ENCODE measurements at regions not wholly inside any gene's neighbourhood (a gene's known extent, or its start where the extent isn't known, plus 50 kb on each side); places are given as distances from the start of the nearest gene placed in this dataset.

DNA sequence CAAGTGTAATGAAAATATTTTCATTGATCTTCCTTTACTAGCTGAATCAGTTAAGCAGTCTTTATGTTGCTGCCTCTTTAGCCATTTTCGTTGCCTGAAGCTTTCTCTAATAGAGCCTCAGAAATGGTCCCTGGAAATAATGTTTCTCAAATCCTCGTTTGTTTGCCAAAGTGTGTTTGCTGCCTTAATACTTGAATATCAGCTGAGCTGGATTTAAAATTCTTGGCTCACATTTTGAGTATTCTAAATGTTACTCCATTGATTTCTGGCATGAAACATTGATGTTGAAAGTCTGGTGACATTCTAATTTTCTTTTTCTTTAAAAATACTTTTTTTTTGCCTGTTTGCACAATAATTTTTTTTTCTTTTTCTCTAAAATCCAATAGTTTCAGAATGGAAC lies 84.6 kb upstream of the SERBP1 start:
- no peak for DNase-seq (ENCODE audit: low spot score)
- Mint-ChIP-seq H3K36me3 (ENCODE audit: low read depth) (no peaks in the 10 kb centered on the region), H3K27me3 (ENCODE audit: insufficient read depth) (peaks cover 6% of the 10 kb centered on the region), H3K4me3 (no peak overlapping the region), H3K9me3 (peaks cover 10% of the 10 kb centered on the region), H3K27ac (no peak overlapping the region), H3K4me1 (ENCODE audit: low read depth) (no peaks in the 10 kb centered on the region)
- intact Hi-C loops (cut with micrococcal nuclease), result loop anchor here (5.0 kb wide), 1 partner anchor 1277 kb away; no protein-coding TSS in a partner anchor

DNA sequence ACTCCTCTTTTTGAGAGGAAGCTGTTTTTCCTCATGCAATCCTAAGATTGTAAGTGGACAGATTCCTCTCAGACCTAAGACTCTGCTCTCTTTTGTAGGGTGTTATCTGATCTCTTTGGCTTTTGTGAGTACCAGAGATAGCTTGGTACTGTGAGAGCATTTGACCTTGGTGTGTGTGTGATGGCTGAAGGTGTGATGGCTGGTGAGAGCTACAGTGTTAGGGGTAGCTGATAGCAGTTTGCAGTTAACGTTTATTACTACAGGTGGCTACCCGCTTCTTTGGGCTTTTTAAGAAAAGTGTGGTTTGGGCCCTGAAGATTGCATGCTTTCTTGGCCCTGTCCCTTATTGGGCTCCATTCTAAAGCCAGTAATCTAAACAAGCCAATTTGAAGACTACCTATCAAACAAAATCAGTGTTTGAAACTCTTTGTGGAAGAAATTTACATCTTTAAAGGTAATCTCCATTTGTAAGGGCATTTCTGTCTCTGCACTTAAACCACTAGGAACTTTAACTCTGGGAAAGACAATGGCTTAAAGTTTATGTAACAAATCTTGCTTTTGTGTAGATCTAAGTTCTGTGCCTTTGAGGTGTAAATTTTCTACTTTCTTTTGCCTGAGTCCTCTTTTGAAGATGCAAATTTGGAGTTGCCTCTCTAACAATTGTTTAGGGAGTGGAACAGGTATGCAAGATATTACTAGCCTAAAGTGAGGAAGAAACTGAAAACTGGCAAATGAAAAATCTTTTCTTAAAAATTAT lies 85.3 kb upstream of the SERBP1 start:
- no peak for DNase-seq (ENCODE audit: low spot score)
- Mint-ChIP-seq H3K36me3 (ENCODE audit: low read depth) (no peaks in the 10 kb centered on the region), H3K27ac (no peak overlapping the region), H3K4me1 (ENCODE audit: low read depth) (no peaks in the 10 kb centered on the region), H3K27me3 (ENCODE audit: insufficient read depth) (peaks cover 6% of the 10 kb centered on the region), H3K4me3 (no peak overlapping the region), H3K9me3 (peaks cover 10% of the 10 kb centered on the region)
- intact Hi-C loops (cut with micrococcal nuclease), result loop anchor here (5.0 kb wide), 1 partner anchor 1278 kb away; no protein-coding TSS in a partner anchor

GRCh38 chr1:67517046-67517445 lies 86.8 kb upstream of the SERBP1 start:
- Mint-ChIP-seq H3K9me3 (peaks cover 10% of the 10 kb centered on the region), H3K36me3 (ENCODE audit: low read depth) (no peaks in the 10 kb centered on the region), H3K4me1 (ENCODE audit: low read depth) (no peaks in the 10 kb centered on the region), H3K4me3 (no peak overlapping the region), H3K27me3 (ENCODE audit: insufficient read depth) (peaks cover 7% of the 10 kb centered on the region), H3K27ac (no peak overlapping the region)
- intact Hi-C loops (cut with micrococcal nuclease), result loop anchor here (5.0 kb wide), 1 partner anchor 1280 kb away; no protein-coding TSS in a partner anchor
- no peak for DNase-seq (ENCODE audit: low spot score)

- Mint-ChIP-seq H3K9me3 (no peaks in the 10 kb centered on the region), H3K4me3 (no peak overlapping the region), H3K27me3 (ENCODE audit: insufficient read depth) (peaks cover 13% of the 10 kb centered on the region), H3K36me3 (ENCODE audit: low read depth) (no peaks in the 10 kb centered on the region), H3K4me1 (ENCODE audit: low read depth) (no peaks in the 10 kb centered on the region), H3K27ac (no peak overlapping the region)
- DNase-seq (ENCODE audit: low spot score), result no peak
- intact Hi-C loops (cut with micrococcal nuclease), result no loop called here
Observed at GRCh38 chr1:67522001-67522441, 91.8 kb upstream of the SERBP1 start.

- H3K27me3 Mint-ChIP-seq (ENCODE audit: insufficient read depth), result peaks cover 13% of the 10 kb centered on the region
- no peaks in the 10 kb centered on the region for H3K36me3 Mint-ChIP-seq (ENCODE audit: low read depth)
- DNase-seq (ENCODE audit: low spot score), result no peak
- intact Hi-C loops (cut with micrococcal nuclease), result no loop called here
- H3K4me1 Mint-ChIP-seq (ENCODE audit: low read depth), result no peaks in the 10 kb centered on the region
- no peaks in the 10 kb centered on the region for H3K9me3 Mint-ChIP-seq
- no peak overlapping the region for H3K4me3 Mint-ChIP-seq
- no peak overlapping the region for H3K27ac Mint-ChIP-seq
Observed at GRCh38 chr1:67522793-67523192, 92.6 kb upstream of the SERBP1 start.

DNA sequence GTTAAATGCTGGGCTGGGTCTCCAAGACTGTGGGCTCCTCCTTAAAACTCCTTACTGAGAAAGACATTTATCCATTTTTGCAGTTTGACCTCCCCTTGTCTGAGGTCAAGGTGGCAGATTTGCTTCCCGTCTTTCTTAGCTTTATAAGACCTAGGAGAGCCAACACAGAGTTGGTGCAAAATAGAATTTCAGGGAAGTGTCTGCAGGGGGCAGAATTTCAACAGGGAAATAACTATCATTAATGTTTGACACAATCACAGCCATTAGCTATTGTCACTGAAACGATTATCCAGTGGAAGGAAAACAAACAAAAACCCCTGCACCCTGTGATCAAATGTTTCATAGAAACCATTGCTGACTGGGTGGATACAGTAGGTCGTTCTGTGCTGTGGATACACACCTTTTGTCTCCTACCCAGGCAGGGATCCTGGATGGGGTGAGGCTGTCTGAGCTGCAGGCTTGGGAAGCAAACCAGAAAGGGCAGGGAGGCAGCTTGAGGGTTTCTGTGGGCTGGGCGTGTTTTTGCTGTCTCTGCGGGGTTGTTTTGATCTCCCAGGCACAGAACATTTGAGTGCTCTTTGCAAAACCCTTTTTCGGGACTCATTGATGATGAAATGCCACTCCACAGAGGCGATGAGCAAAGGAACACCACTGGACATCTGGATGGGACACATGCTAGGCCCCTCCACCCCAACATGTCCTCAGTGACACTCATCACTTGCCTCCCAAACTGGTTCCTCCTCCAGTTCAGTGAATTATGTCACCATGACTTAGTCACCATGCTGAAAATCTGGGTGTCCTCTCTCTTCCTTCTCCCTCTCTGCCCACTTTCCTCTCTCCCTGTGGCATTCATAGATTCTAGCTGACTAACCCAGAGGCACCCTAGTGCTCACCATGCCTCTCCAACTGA lies 94.2 kb upstream of the SERBP1 start:
- Mint-ChIP-seq H3K36me3 (ENCODE audit: low read depth) (no peaks in the 10 kb centered on the region), H3K27me3 (ENCODE audit: insufficient read depth) (peaks cover 14% of the 10 kb centered on the region), H3K4me3 (no peak overlapping the region), H3K9me3 (no peaks in the 10 kb centered on the region), H3K27ac (no peak overlapping the region), H3K4me1 (ENCODE audit: low read depth) (no peaks in the 10 kb centered on the region)
- intact Hi-C loops (cut with micrococcal nuclease), result no loop called here
- no peak for DNase-seq (ENCODE audit: low spot score)

- H3K9me3 Mint-ChIP-seq, result no peaks in the 10 kb centered on the region
- intact Hi-C loops (cut with micrococcal nuclease), result no loop called here
- H3K4me1 Mint-ChIP-seq (ENCODE audit: low read depth), result no peaks in the 10 kb centered on the region
- peaks cover 14% of the 10 kb centered on the region for H3K27me3 Mint-ChIP-seq (ENCODE audit: insufficient read depth)
- no peak overlapping the region for H3K4me3 Mint-ChIP-seq
- no peak for DNase-seq (ENCODE audit: low spot score)
- no peaks in the 10 kb centered on the region for H3K36me3 Mint-ChIP-seq (ENCODE audit: low read depth)
- no peak overlapping the region for H3K27ac Mint-ChIP-seq
Observed at GRCh38 chr1:67525053-67525760, 95.0 kb upstream of the SERBP1 start.

DNA sequence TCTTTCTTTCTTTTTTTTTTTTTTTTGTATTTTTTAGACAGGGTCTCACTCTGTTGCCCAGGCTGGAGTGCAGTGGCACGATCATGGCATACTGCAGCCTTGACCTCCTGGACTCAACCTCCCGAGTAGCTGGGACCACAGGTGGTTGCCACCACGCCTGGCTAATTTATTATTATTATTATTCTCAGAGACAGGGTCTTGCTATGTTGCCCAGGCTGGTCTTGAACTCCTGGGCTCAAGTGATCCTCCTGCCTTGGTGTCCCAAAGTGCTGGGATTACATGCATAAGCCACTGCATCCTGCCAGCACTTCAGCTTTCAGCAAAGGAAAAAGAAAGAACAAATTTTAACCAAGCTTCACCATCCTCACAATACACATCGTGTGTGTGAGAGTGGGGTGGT lies 97.9 kb upstream of the SERBP1 start:
- Mint-ChIP-seq H3K36me3 (ENCODE audit: low read depth) (no peaks in the 10 kb centered on the region), H3K4me1 (ENCODE audit: low read depth) (no peaks in the 10 kb centered on the region), H3K4me3 (no peak overlapping the region), H3K27ac (no peak overlapping the region), H3K9me3 (peaks cover 7% of the 10 kb centered on the region), H3K27me3 (ENCODE audit: insufficient read depth) (peaks cover 7% of the 10 kb centered on the region)
- DNase-seq (ENCODE audit: low spot score), result no peak
- intact Hi-C loops (cut with micrococcal nuclease), result no loop called here

DNA sequence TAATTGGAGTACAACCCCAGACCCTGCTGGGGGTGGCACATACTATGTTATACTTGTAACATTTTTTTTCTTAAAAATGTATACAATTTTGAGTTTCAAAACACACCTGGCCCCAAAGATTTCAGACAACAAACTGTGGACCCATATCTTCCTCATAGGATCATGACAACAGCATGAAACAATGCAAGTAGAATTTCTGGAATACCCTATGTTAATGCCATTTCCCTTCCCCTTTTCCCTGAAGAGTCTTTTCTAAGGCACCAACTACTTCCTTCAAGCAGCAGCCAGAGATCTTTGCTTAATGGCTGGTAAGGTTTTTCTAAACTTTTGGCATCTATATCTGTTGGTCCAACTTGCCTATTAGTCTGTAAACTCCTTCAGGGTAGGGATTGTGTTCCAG lies 99.9 kb upstream of the SERBP1 start:
- Mint-ChIP-seq H3K36me3 (ENCODE audit: low read depth) (no peaks in the 10 kb centered on the region), H3K9me3 (peaks cover 7% of the 10 kb centered on the region), H3K27ac (no peak overlapping the region), H3K4me3 (no peak overlapping the region), H3K27me3 (ENCODE audit: insufficient read depth) (peaks cover 9% of the 10 kb centered on the region), H3K4me1 (ENCODE audit: low read depth) (no peaks in the 10 kb centered on the region)
- no peak for DNase-seq (ENCODE audit: low spot score)
- intact Hi-C loops (cut with micrococcal nuclease), result no loop called here

DNA sequence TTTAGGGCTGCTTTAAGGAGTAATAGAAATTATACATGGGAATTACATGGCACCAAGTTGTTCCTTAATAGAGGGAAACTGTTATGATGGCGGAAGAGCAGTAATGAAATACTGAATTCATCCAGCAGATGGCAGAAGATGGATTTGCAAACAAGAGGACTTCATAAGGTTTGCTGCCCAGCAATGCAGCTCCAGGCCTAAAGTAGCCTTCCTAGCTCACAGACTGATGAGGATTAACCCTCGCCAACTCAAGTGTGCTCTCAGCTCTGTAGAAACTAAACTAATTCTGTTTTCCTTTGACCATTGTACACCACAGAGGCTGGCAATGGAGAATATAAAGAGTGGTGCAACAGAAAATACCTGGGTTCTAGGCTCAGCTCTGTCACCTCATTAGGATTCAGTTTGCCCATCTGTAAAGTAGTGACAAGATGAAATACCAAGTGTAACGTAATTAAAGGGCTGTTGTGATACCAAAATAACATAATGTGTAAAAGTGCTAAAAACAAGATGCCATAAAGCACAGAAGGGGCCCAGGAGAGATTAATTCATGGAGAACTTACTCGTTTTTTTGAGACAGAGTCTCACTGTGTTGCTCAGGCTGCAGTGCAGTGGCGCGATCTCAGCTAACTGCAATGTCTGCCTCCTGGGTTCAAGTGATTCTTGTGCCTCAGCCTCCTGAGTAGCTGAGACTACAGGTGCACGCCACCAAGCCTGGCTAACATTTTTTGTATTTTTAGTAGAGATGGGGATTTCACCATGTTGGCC lies 102.4 kb upstream of the SERBP1 start:
- intact Hi-C loops (cut with micrococcal nuclease), result no loop called here

GRCh38 chr1:67534627-67535065 lies 104.4 kb upstream of the SERBP1 start:
- Mint-ChIP-seq H3K4me3 (no peak overlapping the region), H3K4me1 (ENCODE audit: low read depth) (no peaks in the 10 kb centered on the region), H3K36me3 (ENCODE audit: low read depth) (no peaks in the 10 kb centered on the region), H3K27ac (no peak overlapping the region), H3K27me3 (ENCODE audit: insufficient read depth) (peaks cover 6% of the 10 kb centered on the region), H3K9me3 (peaks cover 7% of the 10 kb centered on the region)
- intact Hi-C loops (cut with micrococcal nuclease), result loop anchor here (1.0 kb wide), 2 partner anchors 27 to 226 kb away; no protein-coding TSS in a partner anchor
- DNase-seq (ENCODE audit: low spot score), result no peak

More for the DNA sequence above, 102.4 kb upstream of the SERBP1 start:
- Mint-ChIP-seq H3K36me3 (ENCODE audit: low read depth) (no peaks in the 10 kb centered on the region), H3K27ac (no peak overlapping the region), H3K4me1 (ENCODE audit: low read depth) (no peaks in the 10 kb centered on the region), H3K9me3 (peaks cover 7% of the 10 kb centered on the region), H3K27me3 (ENCODE audit: insufficient read depth) (peaks cover 7% of the 10 kb centered on the region), H3K4me3 (no peak overlapping the region)
- DNase-seq (ENCODE audit: low spot score), result no peak

GRCh38 chr1:67535474-67535873 lies 105.3 kb upstream of the SERBP1 start:
- intact Hi-C loops (cut with micrococcal nuclease), result loop anchor here (1.0 kb wide), 2 partner anchors 26 to 225 kb away; no protein-coding TSS in a partner anchor
- H3K4me1 Mint-ChIP-seq (ENCODE audit: low read depth), result no peaks in the 10 kb centered on the region
- peak; percentile 8 for DNase-seq (ENCODE audit: low spot score)
- H3K27ac Mint-ChIP-seq, result no peak overlapping the region
- no peaks in the 10 kb centered on the region for H3K36me3 Mint-ChIP-seq (ENCODE audit: low read depth)
- H3K27me3 Mint-ChIP-seq (ENCODE audit: insufficient read depth), result peaks cover 6% of the 10 kb centered on the region
- peaks cover 7% of the 10 kb centered on the region for H3K9me3 Mint-ChIP-seq
- H3K4me3 Mint-ChIP-seq, result no peak overlapping the region

Measured in activated T-helper 1 cell treated with anti-CD3 and anti-CD28 coated beads, Interleukin-12 subunit alpha, Interleukin-12 subunit beta, Interleukin-2, Interleukin-4 antibody, amounts not matched to agents 30 ng/mL and 10 ng/mL and 1 ng/mL, durations not matched to agents 14 hours and 24 hours and 36 hours (primary cell).